Sigmoid colon (tissue), 4 donors: ENCODE measurements at regions not wholly inside any gene's neighbourhood (a gene's known extent, or its start where the extent isn't known, plus 50 kb on each side); places are given as distances from the start of the nearest gene placed in this dataset.

Experiments used
- EP300 ChIP-seq, 4 donors: sonication (generic); formaldehyde crosslinking; IDR thresholded peaks; one replicate each; pipeline ENCODE4 v1.6.1; 2017; ENCODE audit warnings: antibody characterized with exemption in 4 of 4
- POLR2A ChIP-seq, 2 donors: fragments of 450-650 bp; IDR thresholded peaks; one replicate each; pipeline ENCODE4 v1.6.1; 2016; ENCODE audit warnings: antibody characterized with exemption in 2 of 2, mild to moderate bottlenecking in 2 of 2, moderate library complexity in 2 of 2
- POLR2AphosphoS5 ChIP-seq, 4 donors: sonication (generic); formaldehyde crosslinking; IDR thresholded peaks; one replicate each; pipeline ENCODE4 v1.6.1; 2017; ENCODE audit warnings: antibody characterized with exemption in 4 of 4
- TF ChIP-seq, protein P1 (sequence below), 4 experiments: fragments of 450-650 bp in 3 of 4; fragments of 200-600 bp in 1 of 4; IDR thresholded peaks; one replicate each; pipeline ENCODE4 v1.5.1; 2016 to 2019; ENCODE audit warnings: antibody characterized with exemption in 4 of 4, mild to moderate bottlenecking in 3 of 4, moderate library complexity in 2 of 4

DNA sequence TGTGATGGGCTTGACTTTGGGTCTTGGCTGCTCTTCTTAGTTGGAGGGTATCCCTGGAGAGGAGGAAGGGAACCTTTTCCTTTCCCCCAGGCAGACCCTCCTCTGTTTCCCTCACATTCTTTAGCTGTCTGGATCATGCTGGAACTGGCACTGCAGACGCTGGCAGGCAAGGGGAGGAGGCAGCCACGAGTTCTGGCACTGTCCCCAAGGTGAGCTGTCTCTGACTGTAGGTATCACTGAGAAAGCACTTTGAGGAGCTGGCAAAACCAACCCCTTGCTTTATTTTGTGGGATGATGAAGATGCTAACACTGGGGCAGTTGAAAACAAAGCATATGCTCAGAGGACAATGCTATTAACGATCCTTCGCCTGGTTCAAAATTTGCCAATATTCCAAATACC lies 175.0 kb downstream of the SOX2 start:
- TF ChIP-seq, protein P1, sequence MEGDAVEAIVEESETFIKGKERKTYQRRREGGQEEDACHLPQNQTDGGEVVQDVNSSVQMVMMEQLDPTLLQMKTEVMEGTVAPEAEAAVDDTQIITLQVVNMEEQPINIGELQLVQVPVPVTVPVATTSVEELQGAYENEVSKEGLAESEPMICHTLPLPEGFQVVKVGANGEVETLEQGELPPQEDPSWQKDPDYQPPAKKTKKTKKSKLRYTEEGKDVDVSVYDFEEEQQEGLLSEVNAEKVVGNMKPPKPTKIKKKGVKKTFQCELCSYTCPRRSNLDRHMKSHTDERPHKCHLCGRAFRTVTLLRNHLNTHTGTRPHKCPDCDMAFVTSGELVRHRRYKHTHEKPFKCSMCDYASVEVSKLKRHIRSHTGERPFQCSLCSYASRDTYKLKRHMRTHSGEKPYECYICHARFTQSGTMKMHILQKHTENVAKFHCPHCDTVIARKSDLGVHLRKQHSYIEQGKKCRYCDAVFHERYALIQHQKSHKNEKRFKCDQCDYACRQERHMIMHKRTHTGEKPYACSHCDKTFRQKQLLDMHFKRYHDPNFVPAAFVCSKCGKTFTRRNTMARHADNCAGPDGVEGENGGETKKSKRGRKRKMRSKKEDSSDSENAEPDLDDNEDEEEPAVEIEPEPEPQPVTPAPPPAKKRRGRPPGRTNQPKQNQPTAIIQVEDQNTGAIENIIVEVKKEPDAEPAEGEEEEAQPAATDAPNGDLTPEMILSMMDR (IDR thresholded peaks at IDR 0.05): no peak
- TF ChIP-seq POLR2A (IDR thresholded peaks at IDR 0.05) (no peak), EP300 (IDR thresholded peaks at IDR 0.05) (no peak), POLR2AphosphoS5 (IDR thresholded peaks at IDR 0.05) (no peak)
